Fibroblast of lung (primary cell): ENCODE measurements at regions not wholly inside any gene's neighbourhood (a gene's known extent, or its start where the extent isn't known, plus 50 kb on each side); places are given as distances from the start of the nearest gene placed in this dataset.

Experiments
- DNase-seq, 2 donors: peaks; one replicate each; pipeline versions ENCODE4 v3.0.0 to v3.0.0-alpha.2; 2010; ENCODE audit warnings: low read depth in 2 of 2
- H2AFZ ChIP-seq: 2 replicates; pipeline ENCODE4 v1.5.1; 2012; ENCODE audit warnings: low read length, control low read depth, inconsistent platforms
- H3K27ac ChIP-seq: 2 replicates; pipeline ENCODE4 v1.5.1; 2011; ENCODE audit warnings: low read length, control low read depth; ENCODE audit not compliant: insufficient read depth
- H3K27me3 ChIP-seq: 2 replicates; pipeline ENCODE4 v1.5.1; 2011; ENCODE audit warnings: mild to moderate bottlenecking, low read length; ENCODE audit not compliant: control insufficient read depth, insufficient read depth
- H3K36me3 ChIP-seq: 2 replicates; pipeline ENCODE4 v1.5.1; 2011; ENCODE audit warnings: low read length; ENCODE audit not compliant: control insufficient read depth, insufficient read depth
- H3K4me1 ChIP-seq: 2 replicates; pipeline ENCODE4 v1.5.1; 2011; ENCODE audit warnings: low read length; ENCODE audit not compliant: control insufficient read depth, insufficient read depth; ENCODE audit errors: extremely low read depth
- H3K4me2 ChIP-seq: 2 replicates; pipeline ENCODE4 v1.5.1; 2011; ENCODE audit warnings: low read length, control low read depth; ENCODE audit not compliant: insufficient read depth; ENCODE audit errors: extremely low read depth
- H3K4me3 ChIP-seq, 4 experiments: fragments of 200-600 bp in 1 of 4; sonication (generic) in 1 of 4; replicated peaks in 1 of 4; 2 replicates each; pipeline ENCODE4 v1.5.1; 2011 to 2016; ENCODE audit warnings: low read length in 4 of 4, low read depth in 3 of 4, mild to moderate bottlenecking in 3 of 4, control low read depth in 2 of 4, inconsistent platforms in 1 of 4, mixed read lengths in 1 of 4; ENCODE audit not compliant: insufficient read depth in 1 of 4; ENCODE audit errors: control extremely low read depth in 1 of 4
- H3K79me2 ChIP-seq: 2 replicates; pipeline ENCODE4 v1.5.1; 2012; ENCODE audit warnings: mild to moderate bottlenecking, low read length, inconsistent platforms; ENCODE audit not compliant: control insufficient read depth, insufficient read depth
- H3K9ac ChIP-seq: 2 replicates; pipeline ENCODE4 v1.5.1; 2011; ENCODE audit warnings: mild to moderate bottlenecking, low read length, control low read depth; ENCODE audit not compliant: insufficient read depth
- H3K9me3 ChIP-seq: 2 replicates; pipeline ENCODE4 v1.5.1; 2012; ENCODE audit warnings: low read depth, low read length; ENCODE audit not compliant: control insufficient read depth, insufficient read depth
- H4K20me1 ChIP-seq: 2 replicates; pipeline ENCODE4 v1.5.1; 2011; ENCODE audit warnings: low read length; ENCODE audit not compliant: control insufficient read depth, insufficient read depth; ENCODE audit errors: extremely low read depth
- CTCF ChIP-seq, 2 donors: IDR thresholded peaks in 1 of 2; conservative IDR thresholded peaks in 1 of 2; 1 replicate in 1 of 2; 2 replicates in 1 of 2; pipeline ENCODE4 v1.5.1; 2011 to 2012; ENCODE audit warnings: low read length in 2 of 2, control low read depth in 1 of 2, inconsistent platforms in 1 of 2, low read depth in 1 of 2, mild to moderate bottlenecking in 1 of 2
- EZH2 ChIP-seq: IDR thresholded peaks from 2 replicates; pipeline ENCODE4 v1.5.1; 2012; ENCODE audit warnings: low read length, control low read depth, mild to moderate bottlenecking; ENCODE audit errors: missing control alignments

GRCh38 chr1:213925531-213926182, 62.1 kb upstream of the PROX1 start:
- TF ChIP-seq CTCF (conservative IDR thresholded peaks at IDR 0.05 in 1 of 2, IDR thresholded peaks at IDR 0.05 in 1 of 2; ENCODE audit: low read depth in 1 of 2, low read length in 2 of 2) = no peak
- TF ChIP-seq EZH2 = no peak
- H3K9me3 ChIP-seq = no peaks in the 10 kb centered on the region
- H3K36me3 ChIP-seq = no peaks in the 10 kb centered on the region
- H4K20me1 ChIP-seq = no peaks in the 10 kb centered on the region
- no peaks in the 10 kb centered on the region for H3K4me1 ChIP-seq
- H3K27me3 ChIP-seq = no peaks in the 10 kb centered on the region
- H3K79me2 ChIP-seq = no peaks in the 10 kb centered on the region
- no peak overlapping the region for H3K9ac ChIP-seq
- H3K27ac ChIP-seq = no peak overlapping the region
- no peak overlapping the region for H2AFZ ChIP-seq
- H3K4me3 ChIP-seq = no peak overlapping the region
- no peak for DNase-seq
- no peak overlapping the region for H3K4me2 ChIP-seq

- TF ChIP-seq EZH2 = no peak
- H3K9ac ChIP-seq = no peak overlapping the region
- H3K4me2 ChIP-seq = no peak overlapping the region
- DNase-seq = no peak
- H3K27me3 ChIP-seq = no peaks in the 10 kb centered on the region
- no peaks in the 10 kb centered on the region for H3K36me3 ChIP-seq
- H4K20me1 ChIP-seq = no peaks in the 10 kb centered on the region
- H3K4me1 ChIP-seq = no peaks in the 10 kb centered on the region
- H3K79me2 ChIP-seq = no peaks in the 10 kb centered on the region
- H3K27ac ChIP-seq = no peak overlapping the region
- no peak overlapping the region for H2AFZ ChIP-seq
- H3K9me3 ChIP-seq = no peaks in the 10 kb centered on the region
- no peak overlapping the region for H3K4me3 ChIP-seq
Measured at GRCh38 chr1:213927846-213928245, 59.9 kb upstream of the PROX1 start.

GRCh38 chr1:213929398-213929797, 58.4 kb upstream of the PROX1 start:
- Histone ChIP-seq H3K4me3 (no peak overlapping the region), H3K4me2 (no peak overlapping the region), H3K36me3 (no peaks in the 10 kb centered on the region), H3K9ac (no peak overlapping the region), H4K20me1 (no peaks in the 10 kb centered on the region), H3K9me3 (no peaks in the 10 kb centered on the region), H3K4me1 (no peaks in the 10 kb centered on the region), H3K27ac (no peak overlapping the region), H3K79me2 (no peaks in the 10 kb centered on the region), H3K27me3 (no peaks in the 10 kb centered on the region), H2AFZ (no peak overlapping the region)
- DNase-seq = no peak
- no peak for TF ChIP-seq CTCF (conservative IDR thresholded peaks at IDR 0.05 in 1 of 2, IDR thresholded peaks at IDR 0.05 in 1 of 2; ENCODE audit: low read depth in 1 of 2, low read length in 2 of 2)
- no peak for TF ChIP-seq EZH2
